ENCODE measurements at regions not wholly inside any gene's neighbourhood (a gene's known extent, or its start where the extent isn't known, plus 50 kb on each side); places are given as distances from the start of the nearest gene placed in this dataset.

GRCh38 chr14:82655770-82656169 is 1122.1 kb upstream of the SEL1L start:
- no peak for TF ChIP-seq SALL2 (tag by site-specific recombination; IDR thresholded peaks at IDR 0.05; ENCODE audit: borderline replicate concordance)
- no peak for TF ChIP-seq ZNF610 (tag by site-specific recombination; IDR thresholded peaks at IDR 0.05; ENCODE audit: borderline replicate concordance)
- TF ChIP-seq MYNN (tag by site-specific recombination; IDR thresholded peaks at IDR 0.05; ENCODE audit: borderline replicate concordance): no peak
- POLR2A ChIA-PET: no interaction called here
- Histone ChIP-seq H3K4me3 (ENCODE audit: low read depth, low read length) (no peak overlapping the region), H3K9me3 (ENCODE audit: control insufficient read depth, insufficient read depth, low read depth, low read length) (no peaks in the 10 kb centered on the region), H3K27ac (ENCODE audit: extremely low read depth, low read depth, low read length) (no peak overlapping the region), H3K4me1 (ENCODE audit: control insufficient read depth, insufficient read depth, low read length) (no peaks in the 10 kb centered on the region), H3K36me3 (ENCODE audit: control insufficient read depth in 2 of 2, insufficient read depth in 1 of 2, low read length in 2 of 2) (no peaks in the 10 kb centered on the region)
- CTCF ChIA-PET: no interaction called here

GRCh38 chr14:82657186-82657675 is 1123.6 kb upstream of the SEL1L start:
- CTCF ChIA-PET: no interaction called here
- Histone ChIP-seq H3K27ac (ENCODE audit: extremely low read depth, low read depth, low read length) (no peak overlapping the region), H3K9me3 (ENCODE audit: control insufficient read depth, insufficient read depth, low read depth, low read length) (no peaks in the 10 kb centered on the region), H3K36me3 (ENCODE audit: control insufficient read depth in 2 of 2, insufficient read depth in 1 of 2, low read length in 2 of 2) (no peaks in the 10 kb centered on the region), H3K4me1 (ENCODE audit: control insufficient read depth, insufficient read depth, low read length) (no peaks in the 10 kb centered on the region), H3K4me3 (ENCODE audit: low read depth, low read length) (no peak overlapping the region)
- POLR2A ChIA-PET: no interaction called here
- TF ChIP-seq ZBTB17 (tag by site-specific recombination; IDR thresholded peaks at IDR 0.05): no peak

- CTCF ChIA-PET: no interaction called here
- Histone ChIP-seq H3K4me1 (ENCODE audit: control insufficient read depth, insufficient read depth, low read length) (no peaks in the 10 kb centered on the region), H3K9me3 (ENCODE audit: control insufficient read depth, insufficient read depth, low read depth, low read length) (no peaks in the 10 kb centered on the region), H3K36me3 (ENCODE audit: control insufficient read depth in 2 of 2, insufficient read depth in 1 of 2, low read length in 2 of 2) (no peaks in the 10 kb centered on the region), H3K27ac (ENCODE audit: extremely low read depth, low read depth, low read length) (no peak overlapping the region), H3K4me3 (ENCODE audit: low read depth, low read length) (no peak overlapping the region)
- TF ChIP-seq KLF1 (tag by site-specific recombination; IDR thresholded peaks at IDR 0.05) (no peak), ZNF510 (tag by site-specific recombination; IDR thresholded peaks at IDR 0.05; ENCODE audit: insufficient replicate concordance) (no peak), SP3 (tag by site-specific recombination; IDR thresholded peaks at IDR 0.05) (no peak), ZNF707 (tag by site-specific recombination; IDR thresholded peaks at IDR 0.05) (no peak)
- POLR2A ChIA-PET: no interaction called here
Observed at GRCh38 chr14:82661258-82661657, 1127.6 kb upstream of the SEL1L start.

GRCh38 chr14:82667006-82667405 is 1133.4 kb upstream of the SEL1L start:
- no peaks in the 10 kb centered on the region for H3K36me3 ChIP-seq (ENCODE audit: control insufficient read depth in 2 of 2, insufficient read depth in 1 of 2, low read length in 2 of 2)
- H3K27ac ChIP-seq (ENCODE audit: extremely low read depth, low read depth, low read length): no peak overlapping the region
- ChIA-PET CTCF (no interaction called here), POLR2A (no interaction called here)
- TF ChIP-seq ZEB2 (tag by site-specific recombination; IDR thresholded peaks at IDR 0.05) (no peak), ZNF433 (tag by site-specific recombination; IDR thresholded peaks at IDR 0.05; ENCODE audit: low read depth) (no peak), ZNF792 (tag by site-specific recombination; IDR thresholded peaks at IDR 0.05) (no peak), PRDM4 (tag by site-specific recombination; IDR thresholded peaks at IDR 0.05) (no peak), ZNF701 (tag by site-specific recombination; IDR thresholded peaks at IDR 0.05) (no peak), ZBTB8A (tag by site-specific recombination; IDR thresholded peaks at IDR 0.05) (no peak), ZNF394 (tag by site-specific recombination; IDR thresholded peaks at IDR 0.05; ENCODE audit: borderline replicate concordance) (no peak), ZNF785 (tag by site-specific recombination; IDR thresholded peaks at IDR 0.05) (no peak), ZNF791 (tag by site-specific recombination; IDR thresholded peaks at IDR 0.05) (no peak), GLI4 (tag by site-specific recombination; IDR thresholded peaks at IDR 0.05) (no peak), ZNF366 (tag by site-specific recombination; conservative IDR thresholded peaks at IDR 0.05) (no peak), ZIC2 (tag by site-specific recombination; IDR thresholded peaks at IDR 0.05) (no peak), ZNF639 (tag by site-specific recombination; IDR thresholded peaks at IDR 0.05) (no peak), ZNF184 (tag by site-specific recombination; IDR thresholded peaks at IDR 0.05) (no peak)
- no peak overlapping the region for H3K4me3 ChIP-seq (ENCODE audit: low read depth, low read length)
- no peaks in the 10 kb centered on the region for H3K4me1 ChIP-seq (ENCODE audit: control insufficient read depth, insufficient read depth, low read length)
- H3K9me3 ChIP-seq (ENCODE audit: control insufficient read depth, insufficient read depth, low read depth, low read length): no peaks in the 10 kb centered on the region
